Karpas-422 (cell line): ENCODE measurements at regions not wholly inside any gene's neighbourhood (a gene's known extent, or its start where the extent isn't known, plus 50 kb on each side); places are given as distances from the start of the nearest gene placed in this dataset.
"Not testable (repeated sequence)": the region's sequence is repeated elsewhere in the genome, so short reads cannot be mapped to it uniquely, and the experiment has no call there.

Experiments
- DNase-seq: peaks from one replicate; pipeline ENCODE4 v3.0.0-alpha.2; 2015
- H2AFZ ChIP-seq: fragments of 200-600 bp; sonication (generic); 2 replicates; pipeline ENCODE4 v1.6.1; 2014; ENCODE audit warnings: antibody characterized with exemption, low read length, mixed read lengths
- H3K27ac ChIP-seq: fragments of 200-600 bp; sonication (generic); 2 replicates; pipeline ENCODE4 v1.5.1; 2014; ENCODE audit warnings: mild to moderate bottlenecking, low read length, moderate library complexity
- H3K27me3 ChIP-seq: fragments of 200-600 bp; sonication (generic); 2 replicates; pipeline ENCODE4 v1.6.1; 2014; ENCODE audit warnings: low read length, mixed read lengths
- H3K36me3 ChIP-seq: fragments of 200-600 bp; sonication (generic); 2 replicates; pipeline ENCODE4 v1.6.1; 2014; ENCODE audit warnings: low read length, mixed read lengths; ENCODE audit not compliant: insufficient read depth
- H3K4me1 ChIP-seq: fragments of 200-600 bp; sonication (generic); 2 replicates; pipeline ENCODE4 v1.6.1; 2014; ENCODE audit warnings: mild to moderate bottlenecking, low read length, mixed read lengths
- H3K4me2 ChIP-seq: fragments of 200-600 bp; sonication (generic); 2 replicates; pipeline ENCODE4 v1.6.1; 2014; ENCODE audit warnings: low read length, low read depth, mild to moderate bottlenecking; ENCODE audit not compliant: poor library complexity, severe bottlenecking
- H3K4me3 ChIP-seq: fragments of 200-600 bp; sonication (generic); 2 replicates; pipeline ENCODE4 v1.5.1; 2014; ENCODE audit warnings: mild to moderate bottlenecking, antibody characterized with exemption, low read length, mixed read lengths
- H3K79me2 ChIP-seq: fragments of 200-600 bp; sonication (generic); 2 replicates; pipeline ENCODE4 v1.6.1; 2014; ENCODE audit warnings: mild to moderate bottlenecking, low read length, mixed read lengths
- H3K9ac ChIP-seq: fragments of 200-600 bp; sonication (generic); 2 replicates; pipeline ENCODE4 v1.6.0; 2014; ENCODE audit warnings: low read length
- H3K9me2 ChIP-seq: fragments of 200-600 bp; sonication (generic), shearing (Covaris generic); replicated peaks from 2 replicates; pipeline ENCODE4 v1.6.0; 2014; ENCODE audit warnings: mild to moderate bottlenecking, low read length, moderate library complexity; ENCODE audit not compliant: insufficient read depth
- H3K9me3 ChIP-seq: fragments of 300-700, 200-600 bp; sonication (generic); 2 replicates; pipeline ENCODE4 v1.6.1; 2014; ENCODE audit warnings: low read length, mixed read lengths
- H4K20me1 ChIP-seq: fragments of 200-600 bp; sonication (generic); 2 replicates; pipeline ENCODE4 v1.6.1; 2014; ENCODE audit warnings: mild to moderate bottlenecking, antibody characterized with exemption, low read length, low read depth; ENCODE audit not compliant: insufficient read depth

DNA sequence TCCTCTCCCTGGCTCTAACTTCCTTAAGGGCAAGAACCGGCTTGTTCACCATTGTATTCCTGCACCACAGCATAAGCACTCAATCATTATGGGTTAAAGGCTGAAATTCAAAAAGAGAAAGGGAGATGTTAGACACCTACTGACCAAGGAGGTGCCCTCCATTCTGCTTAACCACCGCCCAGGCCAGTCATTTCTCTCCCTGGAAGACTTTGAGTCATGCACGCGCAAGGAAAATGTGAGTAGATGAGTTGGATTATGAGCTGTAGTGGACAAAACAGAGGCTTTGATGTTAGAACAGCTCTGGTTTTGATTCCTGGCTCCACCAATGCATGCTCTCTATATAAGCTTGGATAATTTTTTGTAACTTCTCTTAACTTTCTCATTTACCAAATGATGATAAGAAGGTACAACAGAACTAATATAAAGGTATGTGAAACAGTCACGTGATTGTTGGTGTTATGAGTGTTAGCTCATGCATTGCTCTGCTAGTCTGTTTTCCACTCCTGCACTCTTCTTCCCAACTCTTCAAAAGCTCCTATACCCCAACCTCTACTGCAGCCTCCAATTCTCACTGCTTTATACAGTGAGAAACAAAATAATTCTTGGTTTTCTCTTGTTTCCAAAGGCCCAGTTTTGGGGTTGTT lies 148.4 kb upstream of the ATP11B start:
- Histone ChIP-seq H3K4me1 (no peaks in the 10 kb centered on the region), H3K9me2 (no peaks in the 10 kb centered on the region), H3K9ac (no peak overlapping the region), H3K36me3 (no peaks in the 10 kb centered on the region), H3K27ac (no peak overlapping the region), H3K9me3 (no peaks in the 10 kb centered on the region), H3K79me2 (no peaks in the 10 kb centered on the region), H4K20me1 (no peaks in the 10 kb centered on the region), H3K4me3 (no peak overlapping the region), H3K27me3 (no peaks in the 10 kb centered on the region), H2AFZ (no peak overlapping the region), H3K4me2 (no peak overlapping the region)
- no peak for DNase-seq

DNA sequence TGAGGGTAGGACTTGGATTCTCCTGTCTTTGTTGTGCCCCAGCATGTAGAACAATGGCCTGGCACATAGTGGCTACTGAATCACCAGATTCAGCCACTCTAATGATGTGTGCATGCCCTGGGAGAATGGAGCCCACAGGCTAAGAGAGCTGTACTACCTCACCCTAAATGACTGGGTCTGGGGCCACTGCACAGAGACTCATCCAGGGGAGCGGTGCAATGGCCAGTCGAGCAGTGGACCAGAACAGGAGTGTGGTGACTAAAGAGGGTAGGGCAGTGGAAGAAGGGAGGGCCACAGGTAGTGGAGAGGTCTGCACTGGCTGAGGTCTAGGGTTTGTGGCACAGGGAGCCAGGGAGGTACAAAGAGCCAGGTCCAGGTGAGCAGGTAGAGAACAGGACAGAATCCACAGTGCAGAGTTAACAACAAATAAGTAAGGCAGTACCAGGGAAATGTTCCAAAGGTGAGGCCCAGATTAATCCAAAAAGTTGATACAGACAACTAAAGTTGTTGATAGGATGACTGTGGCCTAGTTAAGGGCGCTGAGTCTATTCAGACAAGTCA lies 142.7 kb upstream of the ATP11B start:
- no peaks in the 10 kb centered on the region for H3K27me3 ChIP-seq
- H3K9me3 ChIP-seq = no peaks in the 10 kb centered on the region; the same call in 1 of the 2 replicates
- H2AFZ ChIP-seq = no peak overlapping the region
- DNase-seq = no peak
- H4K20me1 ChIP-seq = no peaks in the 10 kb centered on the region
- no peaks in the 10 kb centered on the region for H3K36me3 ChIP-seq
- no peak overlapping the region for H3K4me3 ChIP-seq
- H3K27ac ChIP-seq = no peak overlapping the region
- H3K9ac ChIP-seq = no peak overlapping the region
- H3K4me2 ChIP-seq = no peak overlapping the region
- no peaks in the 10 kb centered on the region for H3K9me2 ChIP-seq
- no peaks in the 10 kb centered on the region for H3K4me1 ChIP-seq
- H3K79me2 ChIP-seq = no peaks in the 10 kb centered on the region

DNA sequence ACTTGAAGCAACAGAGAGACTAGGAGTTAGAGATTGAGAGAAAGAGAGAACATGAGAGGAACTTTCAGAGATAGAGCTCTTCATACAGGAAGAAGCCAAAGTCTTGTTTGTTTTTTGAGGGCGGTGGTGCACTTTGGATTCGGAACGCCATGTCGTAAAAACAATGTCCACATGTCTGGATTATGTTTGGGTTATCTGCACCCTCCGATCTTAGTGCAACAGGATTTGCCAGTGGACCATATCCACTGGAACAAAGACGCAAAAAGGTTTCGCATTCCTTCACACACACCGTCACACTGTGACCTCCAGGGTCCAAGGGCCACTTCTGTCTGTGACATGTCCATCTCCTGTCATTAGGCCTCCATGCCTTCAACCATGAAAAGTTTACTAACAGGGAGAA lies 141.8 kb upstream of the ATP11B start:
- H3K79me2 ChIP-seq = no peaks in the 10 kb centered on the region
- no peak overlapping the region for H3K4me3 ChIP-seq
- H3K4me1 ChIP-seq = no peaks in the 10 kb centered on the region
- no peak overlapping the region for H2AFZ ChIP-seq
- H3K27ac ChIP-seq = no peak overlapping the region
- DNase-seq = no peak
- H4K20me1 ChIP-seq = no peaks in the 10 kb centered on the region
- no peaks in the 10 kb centered on the region for H3K36me3 ChIP-seq
- H3K27me3 ChIP-seq = no peaks in the 10 kb centered on the region
- H3K9ac ChIP-seq = no peak overlapping the region
- H3K9me2 ChIP-seq = no peaks in the 10 kb centered on the region
- H3K9me3 ChIP-seq = no peaks in the 10 kb centered on the region; the same call in 1 of the 2 replicates
- H3K4me2 ChIP-seq = no peak overlapping the region

DNA sequence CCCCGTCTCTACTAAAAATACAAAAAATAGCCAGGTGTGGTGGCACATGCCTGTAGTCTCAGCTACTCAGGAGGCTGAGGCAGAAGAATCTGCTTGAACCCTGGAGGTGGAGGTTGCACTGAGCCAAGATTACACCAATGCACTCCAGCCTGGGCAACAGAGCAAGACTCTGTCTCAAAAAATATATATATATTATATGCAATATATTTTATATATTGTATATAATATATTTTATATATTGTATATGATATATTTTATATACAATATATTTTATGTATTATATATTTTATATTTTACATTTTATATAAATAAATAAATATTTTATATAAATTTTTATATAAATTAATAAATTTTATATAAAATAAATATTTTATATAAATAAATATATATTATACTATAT lies 140.2 kb upstream of the ATP11B start:
- not testable (repeated sequence) for H4K20me1 ChIP-seq, H3K79me2 ChIP-seq, H3K4me2 ChIP-seq, H3K9ac ChIP-seq, H3K4me3 ChIP-seq, H3K4me1 ChIP-seq, H3K27me3 ChIP-seq, DNase-seq, H3K9me3 ChIP-seq, H2AFZ ChIP-seq, H3K27ac ChIP-seq, H3K36me3 ChIP-seq, H3K9me2 ChIP-seq

DNA sequence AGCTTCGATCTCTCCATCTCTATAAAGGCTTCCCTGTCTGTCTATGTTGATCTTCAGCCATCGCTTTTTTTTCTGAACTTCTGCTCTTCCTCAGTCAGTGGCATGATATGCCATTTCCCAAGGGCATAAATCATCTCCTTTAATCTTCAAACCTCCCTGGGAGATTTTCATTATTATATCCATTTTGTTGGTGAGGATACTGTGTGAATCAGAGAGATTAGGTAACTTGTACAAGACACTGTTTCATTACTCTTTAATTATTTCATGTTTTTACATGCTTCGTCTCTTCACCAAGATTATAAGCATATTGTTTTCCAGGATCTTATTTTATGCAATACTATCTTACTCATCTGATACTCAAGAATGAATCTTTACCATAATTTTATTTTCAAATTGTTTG lies 124.8 kb upstream of the ATP11B start:
- H3K4me2 ChIP-seq = no peak overlapping the region
- no peak overlapping the region for H3K9ac ChIP-seq
- H3K79me2 ChIP-seq = no peaks in the 10 kb centered on the region
- no peaks in the 10 kb centered on the region for H3K27me3 ChIP-seq
- H3K9me3 ChIP-seq = no peaks in the 10 kb centered on the region
- no peaks in the 10 kb centered on the region for H3K9me2 ChIP-seq
- H3K36me3 ChIP-seq = no peaks in the 10 kb centered on the region
- H3K4me1 ChIP-seq = no peaks in the 10 kb centered on the region
- H3K4me3 ChIP-seq = no peak overlapping the region
- H4K20me1 ChIP-seq = no peaks in the 10 kb centered on the region
- DNase-seq = no peak
- no peak overlapping the region for H2AFZ ChIP-seq
- H3K27ac ChIP-seq = no peak overlapping the region

DNA sequence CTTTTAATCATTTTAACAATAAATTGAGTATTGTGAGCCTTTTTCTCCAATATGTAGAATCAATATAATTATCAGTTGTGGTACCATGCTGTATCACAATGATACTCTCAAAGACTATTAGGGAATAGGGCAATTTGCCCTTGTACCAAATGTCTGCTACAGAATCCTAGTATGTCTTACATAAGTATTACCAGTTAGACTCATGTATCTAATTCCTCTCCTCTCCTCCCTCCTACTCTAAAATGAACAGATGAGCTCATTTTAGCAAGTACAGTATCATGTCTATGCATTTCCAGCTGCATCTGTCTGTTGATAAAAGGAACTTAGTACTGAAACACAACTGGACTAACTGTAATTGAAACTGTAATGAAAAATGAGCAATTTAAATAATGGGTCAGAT lies 124.3 kb upstream of the ATP11B start:
- no peak for DNase-seq
- Histone ChIP-seq H3K36me3 (no peaks in the 10 kb centered on the region), H3K9me3 (no peaks in the 10 kb centered on the region), H4K20me1 (no peaks in the 10 kb centered on the region), H3K79me2 (no peaks in the 10 kb centered on the region), H3K9ac (no peak overlapping the region), H3K4me1 (no peaks in the 10 kb centered on the region), H2AFZ (no peak overlapping the region), H3K4me3 (no peak overlapping the region), H3K27me3 (no peaks in the 10 kb centered on the region), H3K27ac (no peak overlapping the region), H3K9me2 (no peaks in the 10 kb centered on the region), H3K4me2 (no peak overlapping the region)

DNA sequence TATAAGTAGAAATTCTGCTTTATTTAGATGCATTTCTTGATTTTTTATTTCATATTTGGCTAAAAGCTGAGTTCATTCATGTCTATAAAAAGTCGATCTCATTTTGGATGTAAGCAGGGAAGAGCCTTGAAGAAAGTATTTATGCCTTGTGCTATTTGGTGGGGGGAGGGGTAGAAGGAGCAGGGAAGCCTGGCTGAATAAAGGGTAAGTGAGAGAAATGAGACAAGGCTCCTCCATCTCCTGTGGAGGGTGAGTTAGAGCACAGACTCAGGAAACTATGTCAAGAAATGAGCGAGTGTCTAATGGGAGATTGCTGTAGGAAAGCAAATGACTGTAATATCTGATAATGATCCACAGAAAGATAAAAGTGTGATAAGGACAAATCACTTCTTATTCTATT lies 121.8 kb upstream of the ATP11B start:
- Histone ChIP-seq H3K27me3 (no peaks in the 10 kb centered on the region), H4K20me1 (no peaks in the 10 kb centered on the region), H2AFZ (no peak overlapping the region), H3K4me3 (no peak overlapping the region), H3K4me1 (no peaks in the 10 kb centered on the region), H3K9me3 (no peaks in the 10 kb centered on the region), H3K27ac (no peak overlapping the region), H3K9ac (no peak overlapping the region), H3K4me2 (no peak overlapping the region), H3K79me2 (no peaks in the 10 kb centered on the region), H3K9me2 (no peaks in the 10 kb centered on the region), H3K36me3 (no peaks in the 10 kb centered on the region)
- no peak for DNase-seq

DNA sequence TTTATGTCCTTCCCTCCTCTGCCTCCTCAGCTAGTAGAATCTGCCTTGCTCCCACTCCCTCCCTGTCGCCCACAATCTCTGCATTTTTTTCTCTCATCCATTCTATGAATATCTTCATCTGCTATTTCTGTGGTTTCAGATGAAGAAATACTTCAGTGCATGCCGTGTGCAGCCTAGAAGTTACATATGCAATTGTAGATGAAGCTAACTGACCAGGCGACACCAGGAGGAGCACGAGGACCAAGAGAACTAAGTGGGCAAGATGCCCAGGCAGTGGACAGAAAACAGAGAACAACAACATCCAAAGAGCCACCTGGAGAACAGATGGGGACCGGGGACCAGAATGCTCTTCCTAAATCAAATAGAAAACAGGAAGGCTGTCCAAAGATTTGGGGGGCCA lies 121.4 kb upstream of the ATP11B start:
- H2AFZ ChIP-seq = no peak overlapping the region
- H3K27ac ChIP-seq = no peak overlapping the region
- H3K27me3 ChIP-seq = no peaks in the 10 kb centered on the region
- no peaks in the 10 kb centered on the region for H3K9me3 ChIP-seq
- no peak overlapping the region for H3K4me2 ChIP-seq
- no peak overlapping the region for H3K4me3 ChIP-seq
- DNase-seq = no peak
- H3K9me2 ChIP-seq = no peaks in the 10 kb centered on the region
- no peak overlapping the region for H3K9ac ChIP-seq
- no peaks in the 10 kb centered on the region for H3K4me1 ChIP-seq
- H3K79me2 ChIP-seq = no peaks in the 10 kb centered on the region
- H3K36me3 ChIP-seq = no peaks in the 10 kb centered on the region
- no peaks in the 10 kb centered on the region for H4K20me1 ChIP-seq
